SJCRH30 (cell line): ENCODE measurements at regions not wholly inside any gene's neighbourhood (a gene's known extent, or its start where the extent isn't known, plus 50 kb on each side); places are given as distances from the start of the nearest gene placed in this dataset.
"Not testable (repeated sequence)": the region's sequence is repeated elsewhere in the genome, so short reads cannot be mapped to it uniquely, and the experiment has no call there.

Experiments
- DNase-seq, 2 experiments: peaks; one replicate each; pipeline ENCODE4 v3.0.0-alpha.2; 2015 to 2020
- H3K27ac ChIP-seq: fragments of 250-450 bp; sonication (Bioruptor Pico); 2 replicates; pipeline ENCODE4 v1.5.1; 2020; ENCODE audit warnings: mild to moderate bottlenecking, moderate library complexity
- H3K27me3 ChIP-seq: fragments of 250-450 bp; sonication (Bioruptor Pico); 2 replicates; pipeline ENCODE4 v1.5.1; 2020; ENCODE audit warnings: mild to moderate bottlenecking, moderate library complexity
- H3K36me3 ChIP-seq: fragments of 250-450 bp; sonication (Bioruptor Pico); 2 replicates; pipeline ENCODE4 v1.5.1; 2020; ENCODE audit warnings: mild to moderate bottlenecking, moderate library complexity
- H3K4me1 ChIP-seq: fragments of 250-450 bp; sonication (Bioruptor Pico); 2 replicates; pipeline ENCODE4 v1.5.1; 2020; ENCODE audit warnings: mild to moderate bottlenecking, moderate library complexity
- H3K4me3 ChIP-seq: fragments of 250-450 bp; sonication (Bioruptor Pico); 2 replicates; pipeline ENCODE4 v1.5.1; 2020; ENCODE audit warnings: mild to moderate bottlenecking, moderate library complexity
- H3K9me3 ChIP-seq: fragments of 250-450 bp; sonication (Bioruptor Pico); replicated peaks from 2 replicates; pipeline ENCODE4 v1.5.1; 2020; ENCODE audit warnings: mild to moderate bottlenecking, moderate library complexity

DNA sequence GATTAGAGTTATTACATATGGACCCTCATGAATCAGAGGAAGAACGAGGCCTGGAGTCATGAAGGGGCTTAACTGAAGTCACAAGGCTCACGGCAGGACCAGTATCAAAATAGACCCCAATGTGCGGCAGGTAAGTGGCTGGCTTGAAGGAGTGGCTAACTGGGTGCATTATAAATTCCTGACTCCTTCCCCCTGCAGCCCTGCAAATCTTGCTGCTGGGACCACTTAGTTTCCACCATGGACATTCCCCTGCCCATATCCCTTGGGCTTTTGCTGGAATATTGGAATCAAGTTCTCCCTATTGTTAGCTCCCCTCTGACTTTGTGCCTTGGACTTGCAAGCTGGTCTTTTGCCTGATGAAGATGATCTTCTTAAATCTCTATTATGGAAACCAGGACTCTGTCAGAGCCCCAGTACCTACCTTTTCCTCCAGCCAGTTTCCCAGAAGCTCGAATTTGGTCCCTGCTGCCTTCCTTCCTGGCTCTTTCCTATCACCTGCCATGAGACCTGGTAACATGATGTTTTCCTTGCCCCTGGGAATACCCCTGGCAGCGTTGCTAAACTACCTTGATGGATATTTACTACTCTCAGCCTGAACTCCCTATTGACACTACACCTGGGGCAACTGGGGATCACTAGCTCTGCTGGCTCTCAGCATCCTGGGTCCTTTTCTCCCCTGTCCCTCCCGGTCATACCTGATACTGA lies 156.0 kb upstream of the JUN start:
- H3K4me1 ChIP-seq: peaks cover 4% of the 10 kb centered on the region; the same call in 1 of the 2 replicates
- no peaks in the 10 kb centered on the region for H3K36me3 ChIP-seq
- H3K4me3 ChIP-seq: no peak overlapping the region
- no peak for DNase-seq
- H3K9me3 ChIP-seq: no peaks in the 10 kb centered on the region
- H3K27me3 ChIP-seq: no peaks in the 10 kb centered on the region
- no peak overlapping the region for H3K27ac ChIP-seq

DNA sequence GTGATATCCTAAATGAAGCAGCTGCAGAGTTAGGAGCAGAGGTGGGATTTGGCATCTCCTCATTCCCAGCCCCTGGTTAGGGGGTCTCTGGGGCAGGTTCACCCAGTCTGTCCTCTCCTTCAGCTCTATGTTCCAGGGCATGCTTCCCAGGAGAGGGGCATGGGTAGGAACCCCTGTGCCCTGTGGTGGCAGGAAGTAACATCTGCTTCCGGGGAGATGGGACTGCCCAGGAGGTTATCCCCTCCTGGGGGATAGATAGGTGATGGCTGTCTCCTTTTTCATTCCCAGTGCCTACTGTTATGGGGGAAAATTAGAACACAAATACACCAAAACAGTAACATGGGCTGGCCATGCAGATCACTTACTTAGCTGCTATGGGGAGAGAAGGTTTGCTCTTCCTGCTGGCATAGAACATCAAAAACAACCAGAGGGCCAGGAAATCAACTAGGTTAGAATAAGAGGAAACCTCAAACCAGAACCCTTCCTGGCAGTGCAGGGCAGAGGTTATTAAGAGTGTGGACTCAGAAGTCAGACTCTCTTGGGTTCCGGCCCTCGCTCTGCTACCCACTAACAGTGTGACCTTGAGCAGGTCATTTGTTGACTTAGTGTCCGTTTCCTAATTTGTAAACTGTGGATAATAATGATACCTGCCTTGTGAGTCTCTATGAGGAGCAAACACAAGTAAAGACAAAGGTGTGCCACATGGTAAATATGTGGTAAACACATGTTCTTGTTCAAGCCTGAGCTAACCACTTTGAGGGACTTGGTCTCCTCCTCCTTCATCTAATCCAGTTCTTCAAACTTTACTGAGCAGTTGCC lies 157.8 kb upstream of the JUN start:
- no peak for DNase-seq
- Histone ChIP-seq H3K36me3 (no peaks in the 10 kb centered on the region), H3K27ac (no peak overlapping the region), H3K4me3 (no peak overlapping the region), H3K9me3 (peaks cover 8% of the 10 kb centered on the region; the same call in 1 of the 2 replicates), H3K4me1 (no peaks in the 10 kb centered on the region), H3K27me3 (no peaks in the 10 kb centered on the region)

DNA sequence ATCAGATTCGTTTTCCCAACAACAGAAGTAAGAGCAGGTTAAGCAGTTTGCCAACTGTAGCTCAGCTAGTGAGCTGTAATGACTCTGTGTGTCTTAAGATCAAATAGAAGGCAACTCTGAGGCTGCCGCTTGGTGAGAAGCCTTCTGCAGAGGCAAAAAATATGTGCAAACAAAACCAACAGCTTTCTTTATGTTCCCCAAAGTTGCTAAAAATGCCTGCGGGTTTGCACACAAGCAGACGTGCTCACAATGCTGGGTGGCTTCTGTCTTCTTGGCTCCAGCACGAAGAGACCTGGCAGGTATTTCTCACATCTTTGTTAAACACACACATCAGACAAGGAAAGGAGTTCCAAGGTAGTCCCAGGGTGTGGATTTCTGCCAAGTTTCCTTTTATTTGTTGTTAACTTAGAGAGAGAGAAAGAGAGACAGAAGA lies 158.9 kb upstream of the JUN start:
- Histone ChIP-seq H3K9me3 (peaks cover 8% of the 10 kb centered on the region; the same call in 1 of the 2 replicates), H3K27ac (no peak overlapping the region), H3K36me3 (no peaks in the 10 kb centered on the region), H3K4me1 (no peaks in the 10 kb centered on the region), H3K4me3 (no peak overlapping the region), H3K27me3 (no peaks in the 10 kb centered on the region)
- DNase-seq: no peak

DNA sequence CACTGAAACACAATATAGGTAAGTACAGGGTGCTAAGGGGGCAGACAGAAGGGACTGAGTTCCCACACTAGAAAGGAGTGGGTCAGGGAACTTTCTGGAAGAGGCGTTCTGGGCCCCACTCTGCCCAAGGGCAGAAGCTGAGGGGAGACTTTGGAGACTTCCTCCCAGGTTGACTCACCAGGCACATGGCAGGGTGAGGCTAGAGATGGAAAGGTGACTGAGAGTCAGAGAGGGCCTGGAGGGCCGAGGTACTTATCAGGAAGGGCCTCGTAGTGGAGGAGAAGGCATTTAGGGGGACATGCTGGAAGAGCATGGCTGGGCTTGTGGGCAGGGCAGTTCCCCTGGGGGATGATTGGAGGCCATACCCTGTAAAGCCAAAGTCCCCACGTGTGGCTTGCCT lies 159.9 kb upstream of the JUN start:
- Histone ChIP-seq H3K9me3 (peaks cover 8% of the 10 kb centered on the region; the same call in 1 of the 2 replicates), H3K4me1 (no peaks in the 10 kb centered on the region), H3K27me3 (no peaks in the 10 kb centered on the region), H3K4me3 (no peak overlapping the region), H3K27ac (no peak overlapping the region), H3K36me3 (no peaks in the 10 kb centered on the region)
- no peak for DNase-seq

DNA sequence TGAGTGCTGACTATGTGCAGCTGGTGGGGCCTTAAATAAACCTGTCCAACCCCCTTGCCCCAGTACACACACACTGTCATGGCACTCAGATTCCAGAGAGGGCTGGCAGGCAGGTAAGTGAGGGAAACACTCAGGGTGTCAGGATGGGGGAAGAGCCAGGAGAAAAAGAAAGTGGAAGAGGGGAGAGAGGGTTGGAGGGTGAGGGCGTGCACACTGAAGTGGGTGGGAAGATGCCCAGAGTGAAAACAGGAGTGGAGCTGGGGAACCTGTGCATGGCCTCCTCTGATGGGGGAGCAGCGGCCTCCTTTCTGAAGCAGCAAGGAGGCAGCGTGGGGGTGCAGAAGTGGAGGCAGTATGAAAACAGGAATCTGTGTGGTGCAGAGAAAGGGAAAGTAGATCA lies 160.6 kb upstream of the JUN start:
- H3K36me3 ChIP-seq: no peaks in the 10 kb centered on the region
- no peak overlapping the region for H3K4me3 ChIP-seq
- no peaks in the 10 kb centered on the region for H3K4me1 ChIP-seq
- peaks cover 8% of the 10 kb centered on the region; the same call in 1 of the 2 replicates for H3K9me3 ChIP-seq
- DNase-seq: no peak
- no peak overlapping the region for H3K27ac ChIP-seq
- no peaks in the 10 kb centered on the region for H3K27me3 ChIP-seq

DNA sequence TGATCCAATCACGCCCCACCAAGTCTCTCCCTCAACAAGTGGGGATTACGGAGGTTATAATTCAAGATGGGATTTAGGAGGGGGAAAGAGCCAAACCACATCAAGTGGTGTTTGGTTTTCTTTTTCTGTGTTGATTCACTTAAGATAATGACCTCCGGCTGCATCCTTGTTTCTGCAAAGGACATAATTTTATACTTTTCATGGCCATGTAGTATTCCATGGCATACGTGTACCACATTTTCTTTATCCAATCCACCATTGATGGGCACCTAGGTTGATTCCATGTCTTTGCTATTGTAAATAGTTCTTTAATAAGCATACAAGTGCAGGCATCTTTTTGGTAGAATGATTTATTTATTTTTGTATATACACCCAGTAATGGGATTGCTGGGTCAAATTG lies 162.5 kb upstream of the JUN start:
- Histone ChIP-seq H3K4me3 (no peak overlapping the region), H3K27me3 (no peaks in the 10 kb centered on the region), H3K27ac (no peak overlapping the region), H3K9me3 (peaks cover 8% of the 10 kb centered on the region; the same call in 1 of the 2 replicates), H3K36me3 (no peaks in the 10 kb centered on the region), H3K4me1 (no peaks in the 10 kb centered on the region)
- no peak for DNase-seq

DNA sequence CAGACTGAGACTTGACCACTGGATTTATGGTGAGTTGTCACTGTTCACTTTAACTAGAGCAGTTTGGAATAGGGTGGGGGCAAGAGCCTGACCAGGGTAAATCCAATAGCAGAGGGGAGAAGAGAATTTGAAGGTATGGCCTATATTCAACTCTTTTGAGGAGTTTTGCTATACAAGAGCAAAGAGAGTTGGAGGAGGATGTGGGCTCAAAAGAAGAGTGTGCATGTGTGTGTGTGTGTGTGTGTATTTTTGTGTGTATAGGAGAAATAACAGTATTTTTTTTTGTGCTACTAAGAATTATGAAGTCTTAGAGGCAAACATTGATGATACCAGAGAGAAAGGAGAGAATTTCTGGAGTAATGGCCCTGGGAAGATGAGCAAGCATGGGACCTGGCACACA lies 164.8 kb upstream of the JUN start:
- H3K4me1 ChIP-seq: no peaks in the 10 kb centered on the region
- no peak overlapping the region for H3K27ac ChIP-seq
- no peaks in the 10 kb centered on the region for H3K27me3 ChIP-seq
- H3K4me3 ChIP-seq: no peak overlapping the region
- DNase-seq: no peak
- peaks cover 8% of the 10 kb centered on the region for H3K9me3 ChIP-seq
- no peaks in the 10 kb centered on the region for H3K36me3 ChIP-seq

DNA sequence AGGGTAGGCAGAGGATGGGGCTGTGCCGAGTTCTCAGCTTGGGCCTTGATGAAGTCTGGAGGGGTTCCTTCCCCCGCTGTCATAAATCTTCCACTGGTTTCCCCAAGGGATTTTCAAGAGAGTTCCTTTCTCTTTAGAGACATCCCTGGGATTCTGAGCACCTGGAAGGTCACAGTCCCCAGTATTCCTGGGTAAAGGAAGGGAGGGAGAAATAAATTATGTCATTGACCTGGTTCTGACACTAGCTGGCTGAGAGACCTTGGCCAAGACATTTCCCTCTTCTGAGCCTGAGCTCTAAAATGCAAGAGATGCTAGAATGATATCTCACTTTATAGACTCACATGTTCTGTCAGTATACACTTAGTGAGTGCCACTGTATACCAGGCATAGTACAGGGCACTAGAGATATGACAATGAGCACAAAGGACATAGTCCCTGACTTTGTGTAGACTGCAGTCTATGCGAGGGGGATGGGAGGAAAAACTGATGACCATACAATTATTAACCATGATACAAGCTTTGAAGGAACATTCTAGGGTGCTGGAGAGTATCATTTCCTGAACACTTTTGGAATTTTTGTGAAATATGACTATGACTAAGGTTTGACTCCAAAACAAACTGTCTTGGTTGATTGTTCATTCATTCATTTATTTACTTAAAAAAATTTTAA lies 165.8 kb upstream of the JUN start:
- H3K27me3 ChIP-seq: no peaks in the 10 kb centered on the region
- H3K27ac ChIP-seq: no peak overlapping the region
- no peak for DNase-seq
- H3K9me3 ChIP-seq: peaks cover 8% of the 10 kb centered on the region
- H3K4me1 ChIP-seq: no peaks in the 10 kb centered on the region
- H3K4me3 ChIP-seq: no peak overlapping the region
- no peaks in the 10 kb centered on the region for H3K36me3 ChIP-seq

DNA sequence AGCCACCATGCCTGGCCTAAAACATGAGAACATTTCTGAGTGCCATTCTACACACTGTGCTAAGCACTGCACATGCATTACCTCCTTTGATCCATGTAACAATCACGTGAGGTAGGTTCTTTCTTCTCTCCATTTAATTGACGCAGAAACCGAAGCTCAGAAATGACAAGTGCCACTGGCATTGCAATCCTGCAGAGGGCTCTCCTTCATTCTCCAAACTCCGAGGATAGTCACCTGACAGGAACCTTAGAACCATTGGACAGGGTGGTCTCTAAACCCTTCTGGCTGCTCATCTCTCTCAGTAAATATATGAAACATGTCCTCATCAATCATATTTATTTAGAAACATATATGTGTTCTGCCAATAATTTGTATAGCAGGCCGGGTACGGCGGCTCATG lies 167.1 kb upstream of the JUN start:
- no peaks in the 10 kb centered on the region for H3K4me1 ChIP-seq
- H3K27ac ChIP-seq: no peak overlapping the region
- no peak overlapping the region for H3K4me3 ChIP-seq
- H3K36me3 ChIP-seq: no peaks in the 10 kb centered on the region
- no peaks in the 10 kb centered on the region for H3K27me3 ChIP-seq
- no peak for DNase-seq
- peaks cover 8% of the 10 kb centered on the region for H3K9me3 ChIP-seq

DNA sequence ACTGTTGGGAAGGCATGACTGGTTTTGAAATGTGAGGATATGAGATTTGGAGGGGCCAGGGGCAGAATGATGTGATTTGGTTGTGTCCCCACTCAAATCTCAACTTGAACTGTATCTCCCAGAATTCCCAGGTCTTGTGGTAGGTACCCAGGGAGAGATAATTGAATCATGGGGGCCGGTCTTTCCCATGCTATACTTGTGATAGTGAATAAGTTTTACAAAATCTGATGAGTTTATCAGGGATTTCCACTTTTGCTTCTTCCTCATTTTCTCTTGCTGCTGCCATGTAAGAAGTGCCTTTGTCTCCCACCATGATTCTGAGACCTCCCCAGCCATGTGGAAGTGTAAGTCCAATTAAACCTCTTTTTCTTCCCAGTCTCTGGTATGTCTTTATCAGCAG lies 170.1 kb upstream of the JUN start:
- H3K36me3 ChIP-seq, H3K27me3 ChIP-seq, DNase-seq, H3K9me3 ChIP-seq, H3K4me1 ChIP-seq, H3K27ac ChIP-seq, H3K4me3 ChIP-seq: not testable (repeated sequence)

DNA sequence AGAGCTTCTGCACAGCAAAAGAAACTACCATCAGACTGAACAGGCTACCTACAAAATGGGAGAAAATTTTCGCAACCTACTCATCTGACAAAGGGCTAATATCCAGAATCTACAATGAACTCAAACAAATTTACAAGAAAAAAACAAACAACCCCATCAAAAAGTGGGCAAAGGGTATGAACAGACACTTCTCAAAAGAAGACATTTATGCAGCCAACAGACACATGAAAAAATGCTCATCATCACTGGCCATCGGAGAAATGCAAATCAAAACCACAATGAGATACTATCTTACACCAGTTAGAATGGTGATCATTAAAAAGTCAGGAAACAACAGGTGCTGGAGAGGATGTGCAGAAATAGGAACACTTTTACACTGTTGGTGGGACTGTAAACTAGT lies 179.4 kb upstream of the JUN start:
- not testable (repeated sequence) for H3K27ac ChIP-seq, DNase-seq, H3K36me3 ChIP-seq

DNA sequence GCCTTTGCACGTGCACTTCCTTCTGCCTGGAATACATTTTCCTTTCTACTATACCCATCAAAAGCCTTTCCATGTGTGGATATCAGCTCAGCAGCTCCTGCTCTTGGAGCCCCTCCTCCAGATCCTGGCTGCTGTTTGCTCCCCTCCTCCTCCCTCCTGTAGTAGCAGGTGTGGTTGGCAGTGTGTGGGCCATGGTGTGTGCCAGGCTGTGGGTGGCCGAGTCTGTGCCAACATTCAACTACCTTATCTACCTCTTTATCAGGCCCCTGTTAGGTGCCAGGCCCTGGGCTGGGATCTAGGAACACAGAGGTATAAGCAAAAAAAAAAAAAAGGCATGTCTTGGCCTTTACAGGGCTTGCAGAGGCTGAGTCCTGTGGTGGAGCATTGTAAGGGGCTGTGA lies 180.6 kb upstream of the JUN start:
- H3K9me3 ChIP-seq: peaks cover 13% of the 10 kb centered on the region
- H3K27me3 ChIP-seq: no peaks in the 10 kb centered on the region
- DNase-seq: no peak
- H3K27ac ChIP-seq: no peak overlapping the region
- H3K36me3 ChIP-seq: no peaks in the 10 kb centered on the region
- peaks cover 8% of the 10 kb centered on the region for H3K4me1 ChIP-seq
- H3K4me3 ChIP-seq: no peak overlapping the region

More for the DNA sequence above, 179.4 kb upstream of the JUN start:
- H3K9me3 ChIP-seq: peaks cover 13% of the 10 kb centered on the region
- H3K4me3 ChIP-seq, H3K4me1 ChIP-seq, H3K27me3 ChIP-seq: not testable (repeated sequence)

DNA sequence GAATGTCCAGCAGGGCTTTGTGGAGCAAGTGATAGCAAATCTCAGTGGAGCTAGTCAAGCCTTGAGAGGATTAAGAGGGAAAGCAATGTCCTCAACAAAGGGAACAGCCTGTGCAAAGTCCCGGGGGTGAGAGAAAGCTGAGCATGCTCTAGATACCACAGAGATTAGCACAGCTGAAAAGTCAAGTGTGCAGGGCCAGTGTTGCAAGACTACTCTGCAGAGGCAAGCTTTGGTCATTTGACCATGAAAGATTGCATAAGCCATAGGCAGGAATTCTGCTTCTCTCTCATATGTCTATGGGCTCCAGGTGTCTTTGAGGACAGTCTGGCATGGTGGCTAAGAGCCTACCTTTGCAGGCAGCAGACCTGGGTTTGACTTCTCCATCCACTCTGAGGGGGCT lies 181.0 kb upstream of the JUN start:
- no peaks in the 10 kb centered on the region for H3K27me3 ChIP-seq
- H3K9me3 ChIP-seq: peaks cover 11% of the 10 kb centered on the region
- H3K36me3 ChIP-seq: no peaks in the 10 kb centered on the region
- H3K27ac ChIP-seq: no peak overlapping the region
- peaks cover 8% of the 10 kb centered on the region for H3K4me1 ChIP-seq
- no peak overlapping the region for H3K4me3 ChIP-seq
- DNase-seq: no peak

DNA sequence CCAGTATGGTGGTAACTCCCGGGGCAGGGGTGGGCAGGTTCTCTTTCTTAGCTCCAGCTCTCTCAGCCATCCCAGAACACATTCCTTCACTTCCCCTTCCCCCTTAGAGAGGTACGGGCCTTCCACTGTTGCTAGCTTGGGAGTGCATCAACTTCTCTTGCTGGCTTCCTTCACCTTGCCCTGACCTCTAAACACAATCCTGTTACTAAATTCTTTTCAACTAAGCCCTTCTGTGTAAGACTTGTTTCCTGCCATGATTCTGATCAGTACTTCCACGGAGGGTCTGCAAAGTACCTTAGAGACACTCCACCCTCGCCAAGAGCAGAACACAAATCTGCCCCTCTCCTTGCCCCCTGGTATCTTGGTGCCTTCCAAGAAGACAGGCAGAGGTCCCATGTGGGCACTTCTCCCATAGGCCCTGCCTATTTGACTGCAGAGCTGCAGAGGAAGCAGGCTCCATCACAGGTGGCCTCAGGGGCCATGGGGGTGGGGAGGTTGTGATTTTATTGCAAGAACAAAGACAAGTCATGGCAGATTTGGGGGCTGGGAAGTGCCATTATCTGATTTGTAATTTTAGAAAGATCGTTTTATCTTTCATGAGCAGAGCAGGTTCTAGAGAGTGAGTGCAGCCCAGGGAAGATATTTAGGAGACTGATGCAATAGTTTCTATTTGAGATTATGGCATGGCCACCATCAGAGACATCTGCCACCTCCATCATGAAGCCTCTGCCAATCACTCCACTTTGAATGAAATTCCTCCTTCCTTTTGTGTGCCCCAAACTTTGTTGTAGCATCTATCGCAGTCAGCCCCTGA lies 182.5 kb upstream of the JUN start:
- H3K9me3 ChIP-seq: peaks cover 10% of the 10 kb centered on the region
- peaks cover 8% of the 10 kb centered on the region for H3K4me1 ChIP-seq
- H3K4me3 ChIP-seq: no peak overlapping the region
- no peaks in the 10 kb centered on the region for H3K36me3 ChIP-seq
- no peak for DNase-seq
- no peaks in the 10 kb centered on the region for H3K27me3 ChIP-seq
- no peak overlapping the region for H3K27ac ChIP-seq
